Gastrocnemius medialis (tissue), 4 donors: ENCODE measurements at regions not wholly inside any gene's neighbourhood (a gene's known extent, or its start where the extent isn't known, plus 50 kb on each side); places are given as distances from the start of the nearest gene placed in this dataset.
"Not testable (repeated sequence)": the region's sequence is repeated elsewhere in the genome, so short reads cannot be mapped to it uniquely, and the experiment has no call there.

ENCODE experiments used
- POLR2A ChIP-seq, 2 donors: fragments of 450-650 bp; IDR thresholded peaks; one replicate each; pipeline ENCODE4 v1.6.1; 2017; ENCODE audit warnings: antibody characterized with exemption in 2 of 2, mild to moderate bottlenecking in 2 of 2, moderate library complexity in 2 of 2
- TF ChIP-seq, protein P1 (sequence below), 5 experiments: fragments of 450-650 bp in 3 of 5; fragments of 200-600 bp in 2 of 5; sonication (generic) in 2 of 5; IDR thresholded peaks in 4 of 5; conservative IDR thresholded peaks in 1 of 5; 1 replicate in 4 of 5; 2 replicates in 1 of 5; pipeline ENCODE4 v1.5.1; 2016 to 2019; ENCODE audit warnings: antibody characterized with exemption in 5 of 5, mild to moderate bottlenecking in 3 of 5, moderate library complexity in 3 of 5

GRCh38 chr1:90861421-90861820 is 144.3 kb upstream of the BARHL2 start:
- TF ChIP-seq, protein P1, sequence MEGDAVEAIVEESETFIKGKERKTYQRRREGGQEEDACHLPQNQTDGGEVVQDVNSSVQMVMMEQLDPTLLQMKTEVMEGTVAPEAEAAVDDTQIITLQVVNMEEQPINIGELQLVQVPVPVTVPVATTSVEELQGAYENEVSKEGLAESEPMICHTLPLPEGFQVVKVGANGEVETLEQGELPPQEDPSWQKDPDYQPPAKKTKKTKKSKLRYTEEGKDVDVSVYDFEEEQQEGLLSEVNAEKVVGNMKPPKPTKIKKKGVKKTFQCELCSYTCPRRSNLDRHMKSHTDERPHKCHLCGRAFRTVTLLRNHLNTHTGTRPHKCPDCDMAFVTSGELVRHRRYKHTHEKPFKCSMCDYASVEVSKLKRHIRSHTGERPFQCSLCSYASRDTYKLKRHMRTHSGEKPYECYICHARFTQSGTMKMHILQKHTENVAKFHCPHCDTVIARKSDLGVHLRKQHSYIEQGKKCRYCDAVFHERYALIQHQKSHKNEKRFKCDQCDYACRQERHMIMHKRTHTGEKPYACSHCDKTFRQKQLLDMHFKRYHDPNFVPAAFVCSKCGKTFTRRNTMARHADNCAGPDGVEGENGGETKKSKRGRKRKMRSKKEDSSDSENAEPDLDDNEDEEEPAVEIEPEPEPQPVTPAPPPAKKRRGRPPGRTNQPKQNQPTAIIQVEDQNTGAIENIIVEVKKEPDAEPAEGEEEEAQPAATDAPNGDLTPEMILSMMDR (IDR thresholded peaks at IDR 0.05 in 4 of 5, conservative IDR thresholded peaks at IDR 0.05 in 1 of 5) = not testable (repeated sequence)
- TF ChIP-seq POLR2A (IDR thresholded peaks at IDR 0.05) = not testable (repeated sequence)
